ENCODE measurements at regions not wholly inside any gene's neighbourhood (a gene's known extent, or its start where the extent isn't known, plus 50 kb on each side); places are given as distances from the start of the nearest gene placed in this dataset.

GRCh38 chr2:129067953-129068352 lies 749.3 kb upstream of the HS6ST1 start:
- no peak for TF ChIP-seq EZH2 (IDR thresholded peaks at IDR 0.05; ENCODE audit: low read length)
- TF ChIP-seq CTCF (optimal IDR thresholded peaks at IDR 0.05 in 1 of 3, IDR thresholded peaks at IDR 0.05 in 1 of 3, conservative IDR thresholded peaks at IDR 0.05 in 1 of 3; ENCODE audit: extremely low read depth in 1 of 3, insufficient read depth in 2 of 3, low read length in 3 of 3), result no peak
